A549 (cell line): ENCODE measurements at regions not wholly inside any gene's neighbourhood (a gene's known extent, or its start where the extent isn't known, plus 50 kb on each side); places are given as distances from the start of the nearest gene placed in this dataset.
A peak's percentile ranks its signal among the peaks of the same experiment; 100 is the strongest.

ENCODE experiments used
- ATAC-seq, 2 experiments: fragments of 200-7000 bp in 1 of 2; fragments of >200 bp in 1 of 2; cut with Nextera tagmentation in 1 of 2; cut with Tn5 transposase in 1 of 2; 3 replicates each; pipeline versions ENCODE4 v1.8.0 to v1.9.1; 2018 to 2020; ENCODE audit warnings: mild to moderate bottlenecking in 1 of 2, moderate library complexity in 1 of 2
- CTCF ChIA-PET: fragments of 300-600 bp; sonication (Branson Sonifier 250); formaldehyde crosslinking; extraction: SDS; loops from one replicate; lab custom pipeline; 2021; ENCODE audit warnings: antibody characterized with exemption, inconsistent platforms; lab: Yijun Ruan, JAX
- POLR2A ChIA-PET: fragments of 350-600 bp; formaldehyde crosslinking; extraction: SDS; loops from one replicate; lab custom pipeline; 2021; ENCODE audit warnings: antibody characterized with exemption, inconsistent platforms; lab: Yijun Ruan, JAX
- DNase-seq, 2 experiments: peaks; one replicate each; pipeline versions ENCODE4 v3.0.0 to v3.0.0-alpha.2; 2011 to 2016; ENCODE audit warnings: low read depth in 1 of 2, low spot score in 1 of 2
- FAIRE-seq: peaks from 2 replicates; lab custom pipeline; 2011; peaks lifted over from hg19 to GRCh38; lab: Jason Lieb, UNC
- H3K27ac ChIP-seq, 2 experiments: fragments of >200 bp; sonication (Bioruptor Twin); formaldehyde crosslinking; 3 replicates each; pipeline ENCODE4 v1.5.1; 2016 to 2017
- H3K4me1 ChIP-seq: fragments of >200 bp; sonication (Bioruptor Twin); formaldehyde crosslinking; 3 replicates; pipeline ENCODE4 v1.6.1; 2016
- H3K4me2 ChIP-seq: fragments of >200 bp; sonication (Bioruptor Twin); formaldehyde crosslinking; 3 replicates; pipeline ENCODE4 v1.6.1; 2016
- H3K4me3 ChIP-seq: fragments of >200 bp; sonication (Bioruptor Twin); formaldehyde crosslinking; 3 replicates; pipeline ENCODE4 v1.5.1; 2016
- H3K9me3 ChIP-seq: fragments of >200 bp; sonication (Bioruptor Twin); formaldehyde crosslinking; 3 replicates; pipeline ENCODE4 v1.6.1; 2016
- ATOH8 ChIP-seq: fragments of 250-450 bp; sonication (Bioruptor Pico); IDR thresholded peaks from 2 replicates; pipeline ENCODE4 v1.5.0; 2020; ENCODE audit warnings: low read depth, mild to moderate bottlenecking, moderate library complexity
- CHD2 ChIP-seq: fragments of 150-350 bp; IDR thresholded peaks from 2 replicates; pipeline ENCODE4 v1.6.1; 2014; ENCODE audit warnings: low read length; ENCODE audit not compliant: partially characterized antibody
- CHD4 ChIP-seq: fragments of 200-600 bp; sonication (generic); IDR thresholded peaks from 2 replicates; pipeline ENCODE4 v1.6.1; 2016; ENCODE audit warnings: antibody characterized with exemption, mild to moderate bottlenecking, borderline replicate concordance
- CTCF ChIP-seq: fragments of >200 bp; sonication (Bioruptor Twin); formaldehyde crosslinking; IDR thresholded peaks from 3 replicates; pipeline ENCODE4 v1.5.1; 2016
- E2F6 ChIP-seq: IDR thresholded peaks from 2 replicates; pipeline ENCODE4 v1.6.1; 2012; ENCODE audit warnings: low read depth, borderline replicate concordance
- EHMT2 ChIP-seq: fragments of 200-600 bp; sonication (generic); IDR thresholded peaks from 2 replicates; pipeline ENCODE4 v1.6.1; 2016; ENCODE audit warnings: antibody characterized with exemption, low read depth, mild to moderate bottlenecking, moderate library complexity
- ELK1 ChIP-seq: fragments of 150-350 bp; IDR thresholded peaks from 2 replicates; pipeline ENCODE4 v1.6.1; 2014; ENCODE audit warnings: low read depth, mild to moderate bottlenecking, low read length
- FOSL2 ChIP-seq, 2 experiments: fragments of 450-650 bp in 1 of 2; fragments of >200 bp in 1 of 2; sonication (Bioruptor Twin) in 1 of 2; formaldehyde crosslinking; IDR thresholded peaks; 2 replicates each; pipeline versions ENCODE4 v1.5.0 to v1.6.1; 2016 to 2020; ENCODE audit warnings: mild to moderate bottlenecking in 1 of 2, moderate library complexity in 1 of 2
- GATA3 ChIP-seq: IDR thresholded peaks from 2 replicates; pipeline ENCODE4 v1.6.1; 2012; ENCODE audit warnings: borderline replicate concordance
- HDAC2 ChIP-seq: fragments of 200-600 bp; sonication (generic); IDR thresholded peaks from 2 replicates; pipeline ENCODE4 v1.6.1; 2016
- HEYL ChIP-seq: fragments of 250-450 bp; sonication (Bioruptor Pico); IDR thresholded peaks from 2 replicates; pipeline ENCODE4 v1.8.0; 2021; ENCODE audit warnings: mild to moderate bottlenecking, moderate library complexity
- HMGXB4 ChIP-seq: fragments of 250-450 bp; sonication (Bioruptor Pico); IDR thresholded peaks from 2 replicates; pipeline ENCODE4 v1.5.0; 2021; ENCODE audit warnings: mild to moderate bottlenecking, moderate library complexity, borderline replicate concordance
- HOXB13 ChIP-seq: fragments of 250-450 bp; sonication (Bioruptor Pico); IDR thresholded peaks from 2 replicates; pipeline ENCODE4 v1.5.0; 2020; ENCODE audit warnings: low read depth, mild to moderate bottlenecking, moderate library complexity
- HOXB5 ChIP-seq: fragments of 250-450 bp; sonication (Bioruptor Pico); IDR thresholded peaks from 2 replicates; pipeline ENCODE4 v1.5.0; 2020; ENCODE audit warnings: mild to moderate bottlenecking, moderate library complexity
- KDM1A ChIP-seq: fragments of 200-600 bp; sonication (generic); IDR thresholded peaks from 2 replicates; pipeline ENCODE4 v1.6.1; 2016; ENCODE audit warnings: low read depth, mild to moderate bottlenecking
- KDM5A ChIP-seq: fragments of 200-600 bp; sonication (generic); IDR thresholded peaks from 2 replicates; pipeline ENCODE4 v1.6.1; 2016; ENCODE audit warnings: antibody characterized with exemption, mild to moderate bottlenecking
- MAFK ChIP-seq: fragments of 450-650 bp; IDR thresholded peaks from 2 replicates; pipeline ENCODE4 v1.6.1; 2014; ENCODE audit not compliant: partially characterized antibody
- MAZ ChIP-seq: fragments of 150-350 bp; IDR thresholded peaks from 2 replicates; pipeline ENCODE4 v1.6.1; 2014; ENCODE audit warnings: antibody characterized with exemption, low read depth, low read length, borderline replicate concordance
- NFE2L2 ChIP-seq: fragments of 150-350 bp; conservative IDR thresholded peaks from 2 replicates; pipeline ENCODE4 v1.6.1; 2014; ENCODE audit warnings: low read length
- PHF8 ChIP-seq: fragments of 200-600 bp; sonication (generic); IDR thresholded peaks from 2 replicates; pipeline ENCODE4 v1.6.1; 2016; ENCODE audit warnings: low read depth, mild to moderate bottlenecking, antibody characterized with exemption, moderate library complexity, borderline replicate concordance
- RAD21 ChIP-seq, 2 experiments: fragments of >200 bp in 1 of 2; sonication (Bioruptor Twin) in 1 of 2; formaldehyde crosslinking in 1 of 2; IDR thresholded peaks in 1 of 2; conservative IDR thresholded peaks in 1 of 2; 2 replicates in 1 of 2; 3 replicates in 1 of 2; pipeline ENCODE4 v1.6.1; 2012 to 2018; ENCODE audit warnings: inconsistent platforms in 1 of 2
- RCOR1 ChIP-seq: fragments of 150-350 bp; IDR thresholded peaks from 2 replicates; pipeline ENCODE4 v1.6.1; 2014; ENCODE audit warnings: antibody characterized with exemption, low read length, low read depth
- RFX5 ChIP-seq: fragments of 450-650 bp; IDR thresholded peaks from 2 replicates; pipeline ENCODE4 v1.7.1; 2014; ENCODE audit warnings: antibody characterized with exemption, mild to moderate bottlenecking, moderate library complexity
- TFCP2L1 ChIP-seq: fragments of 250-450 bp; sonication (Bioruptor Pico); IDR thresholded peaks from 2 replicates; pipeline ENCODE4 v1.5.0; 2021; ENCODE audit warnings: mild to moderate bottlenecking
- ZFP36 ChIP-seq: fragments of 450-650 bp; IDR thresholded peaks from 2 replicates; pipeline ENCODE4 v1.6.1; 2014; ENCODE audit warnings: borderline replicate concordance; ENCODE audit not compliant: partially characterized antibody
- ZSCAN20 ChIP-seq: fragments of 250-450 bp; sonication (Bioruptor Pico); IDR thresholded peaks from 2 replicates; pipeline ENCODE4 v1.8.0; 2022; ENCODE audit warnings: mild to moderate bottlenecking, moderate library complexity
- WGBS: methylation state at CpG from one replicate; pipeline ENCODE4 v1.1.6; 2017; ENCODE audit errors: missing lambda C conversion rate; 5-methylcytosine and 5-hydroxymethylcytosine counted together
- TF ChIP-seq, protein P1 (sequence below): fragments of >200 bp; sonication (Bioruptor Twin); formaldehyde crosslinking; IDR thresholded peaks from 3 replicates; pipeline ENCODE4 v1.6.1; 2016

GRCh38 chr7:46776790-46777189 lies 805.1 kb downstream of the TNS3 start:
- no peak overlapping the region for H3K4me3 ChIP-seq
- no peak overlapping the region for H3K27ac ChIP-seq
- TF ChIP-seq RAD21 (conservative IDR thresholded peaks at IDR 0.05 in 1 of 2, IDR thresholded peaks at IDR 0.05 in 1 of 2) (peak; percentile 12 to 43; a peak in 1 of 5 replicates), RCOR1 (no peak), CTCF (peak; percentile 19; the same call in 1 of the 3 replicates), HDAC2 (no peak)
- no peak overlapping the region for H3K4me2 ChIP-seq
- WGBS, result 5% methylated on average over 1 of the region's 1 CpG
- H3K4me1 ChIP-seq, result no peaks in the 10 kb centered on the region
- ChIA-PET POLR2A (no interaction called here), CTCF (interaction anchor here (1.3 kb wide), 1 partner anchor 10 kb away, joined by 4 read pairs; no protein-coding TSS in a partner anchor)
- DNase-seq (no peak), ATAC-seq (no peak), FAIRE-seq (no peak)
- H3K9me3 ChIP-seq, result peaks cover 3% of the 10 kb centered on the region; the same call in 2 of the 3 replicates

DNA sequence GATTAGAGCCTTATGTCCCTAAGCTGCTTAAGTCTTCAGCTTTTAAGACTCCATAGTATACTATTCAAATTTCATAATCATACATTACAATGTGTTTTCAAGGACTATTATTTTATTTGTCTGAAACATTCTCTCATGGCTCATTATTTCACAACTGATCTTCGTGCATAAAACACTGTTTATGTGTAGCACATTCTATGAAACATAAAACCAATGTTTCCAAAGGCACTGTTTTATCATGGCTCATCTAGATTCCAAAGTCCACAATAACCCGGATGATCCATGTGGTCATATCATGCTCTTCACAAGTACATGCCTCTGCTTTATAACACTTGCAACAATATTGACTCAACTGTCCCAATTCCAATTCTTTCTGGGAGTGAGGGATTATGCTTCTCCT lies 806.1 kb downstream of the TNS3 start:
- no peak for ATAC-seq

DNA sequence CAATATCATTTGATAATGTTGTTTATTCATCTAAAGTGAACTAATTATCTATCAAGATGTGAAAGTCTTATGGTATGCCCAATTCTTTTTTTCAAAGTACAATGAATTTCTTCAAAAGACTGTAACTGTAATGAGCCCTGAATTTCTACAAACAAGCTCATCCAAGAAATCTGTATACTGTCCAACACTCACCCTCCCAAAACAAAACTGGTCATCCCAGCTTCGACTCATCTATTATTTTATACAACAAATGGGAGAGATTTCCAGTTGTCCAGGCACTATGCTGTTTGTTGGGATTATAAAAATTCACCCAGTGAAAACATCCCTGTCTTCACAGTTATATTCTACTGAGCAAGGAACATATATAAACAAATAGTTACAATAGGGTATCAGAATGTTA lies 806.9 kb downstream of the TNS3 start:
- TF ChIP-seq MAFK (no peak), ZFP36 (no peak), CHD4 (no peak), GATA3 (no peak), ATOH8 (CRISPR knock-in tag) (no peak), RFX5 (no peak), HEYL (CRISPR knock-in tag) (no peak), RAD21 (conservative IDR thresholded peaks at IDR 0.05 in 1 of 2, IDR thresholded peaks at IDR 0.05 in 1 of 2) (no peak), CHD2 (no peak), E2F6 (no peak), HOXB13 (CRISPR knock-in tag) (no peak), TFCP2L1 (no peak), KDM5A (no peak), HOXB5 (CRISPR knock-in tag) (no peak), HMGXB4 (no peak), NFE2L2 (no peak)
- H3K27ac ChIP-seq, result no peak overlapping the region
- WGBS, result 15% methylated on average over 1 of the region's 1 CpG
- no peak overlapping the region for H3K4me2 ChIP-seq
- H3K4me3 ChIP-seq, result no peak overlapping the region
- FAIRE-seq (no peak), ATAC-seq (no peak), DNase-seq (no peak)
- H3K9me3 ChIP-seq, result peaks cover 3% of the 10 kb centered on the region; the same call in 2 of the 3 replicates
- ChIA-PET POLR2A (no interaction called here), CTCF (no interaction called here)
- H3K4me1 ChIP-seq, result no peaks in the 10 kb centered on the region

More for the DNA sequence above, 806.1 kb downstream of the TNS3 start:
- POLR2A ChIA-PET, result no interaction called here
- no peak for FAIRE-seq
- Histone ChIP-seq H3K4me1 (no peaks in the 10 kb centered on the region), H3K9me3 (peaks cover 3% of the 10 kb centered on the region; the same call in 2 of the 3 replicates), H3K4me2 (no peak overlapping the region)
- TF ChIP-seq HEYL (CRISPR knock-in tag) (no peak), EHMT2 (no peak), RFX5 (no peak), ELK1 (no peak), MAZ (no peak), FOSL2 (IDR thresholded peaks at IDR 0.05) (no peak), FOSL2 (CRISPR knock-in tag; IDR thresholded peaks at IDR 0.05) (no peak), PHF8 (no peak), GATA3 (no peak), KDM1A (no peak), ZFP36 (no peak), ZSCAN20 (CRISPR knock-in tag) (no peak)
- TF ChIP-seq, protein P1, sequence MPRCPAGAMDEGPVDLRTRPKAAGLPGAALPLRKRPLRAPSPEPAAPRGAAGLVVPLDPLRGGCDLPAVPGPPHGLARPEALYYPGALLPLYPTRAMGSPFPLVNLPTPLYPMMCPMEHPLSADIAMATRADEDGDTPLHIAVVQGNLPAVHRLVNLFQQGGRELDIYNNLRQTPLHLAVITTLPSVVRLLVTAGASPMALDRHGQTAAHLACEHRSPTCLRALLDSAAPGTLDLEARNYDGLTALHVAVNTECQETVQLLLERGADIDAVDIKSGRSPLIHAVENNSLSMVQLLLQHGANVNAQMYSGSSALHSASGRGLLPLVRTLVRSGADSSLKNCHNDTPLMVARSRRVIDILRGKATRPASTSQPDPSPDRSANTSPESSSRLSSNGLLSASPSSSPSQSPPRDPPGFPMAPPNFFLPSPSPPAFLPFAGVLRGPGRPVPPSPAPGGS, result no peak
- TF ChIP-seq, all 56 proteins: peak for 0
- DNase-seq, result no peak
- Histone ChIP-seq H3K4me3 (no peak overlapping the region), H3K27ac (no peak overlapping the region)
- CTCF ChIA-PET, result no interaction called here
- WGBS, result 5% methylated on average over 2 of the region's 2 CpGs
